Neural cell (in vitro differentiated cells): ENCODE measurements at regions not wholly inside any gene's neighbourhood (a gene's known extent, or its start where the extent isn't known, plus 50 kb on each side); places are given as distances from the start of the nearest gene placed in this dataset.
"Not testable (repeated sequence)": the region's sequence is repeated elsewhere in the genome, so short reads cannot be mapped to it uniquely, and the experiment has no call there.

ENCODE experiments used
- CTCF ChIP-seq: fragments of 450-650 bp; IDR thresholded peaks from 2 replicates; pipeline ENCODE4 v1.5.1; 2014; ENCODE audit warnings: antibody characterized with exemption, mild to moderate bottlenecking, moderate library complexity; ENCODE audit not compliant: poor library complexity, severe bottlenecking
- EP300 ChIP-seq: fragments of 450-650 bp; conservative IDR thresholded peaks from 2 replicates; pipeline ENCODE4 v1.6.1; 2014; ENCODE audit warnings: antibody characterized with exemption, mild to moderate bottlenecking, moderate library complexity; ENCODE audit not compliant: poor library complexity, severe bottlenecking
- EZH2 ChIP-seq: fragments of 200-600, 300-800 bp; shearing (Covaris generic), sonication (generic); IDR thresholded peaks from 2 replicates; pipeline ENCODE4 v1.6.1; 2014; ENCODE audit warnings: antibody characterized with exemption, low read length, borderline replicate concordance, mild to moderate bottlenecking; ENCODE audit not compliant: insufficient read depth, poor library complexity, severe bottlenecking
- MXI1 ChIP-seq: fragments of 450-650 bp; conservative IDR thresholded peaks from 2 replicates; pipeline ENCODE4 v1.6.1; 2014; ENCODE audit warnings: antibody characterized with exemption, mild to moderate bottlenecking; ENCODE audit not compliant: poor library complexity, severe bottlenecking
- POLR2AphosphoS5 ChIP-seq: IDR thresholded peaks from 2 replicates; pipeline ENCODE4 v1.6.1; 2012
- REST ChIP-seq: IDR thresholded peaks from 2 replicates; pipeline ENCODE4 v1.6.1; 2012; ENCODE audit warnings: borderline replicate concordance
- SMC3 ChIP-seq: fragments of 450-650 bp; conservative IDR thresholded peaks from 2 replicates; pipeline ENCODE4 v1.6.1; 2014; ENCODE audit warnings: antibody characterized with exemption, mild to moderate bottlenecking, moderate library complexity; ENCODE audit not compliant: poor library complexity
- TAF1 ChIP-seq: IDR thresholded peaks from 2 replicates; pipeline ENCODE4 v1.6.1; 2012; ENCODE audit warnings: low read depth

- not testable (repeated sequence) for TF ChIP-seq REST, CTCF, EP300, POLR2AphosphoS5, MXI1, TAF1, EZH2, SMC3
These were observed 840.5 kb upstream of the CHORDC1 start for GRCh38 chr11:91063399-91063798.
